ENCODE measurements at regions not wholly inside any gene's neighbourhood (a gene's known extent, or its start where the extent isn't known, plus 50 kb on each side); places are given as distances from the start of the nearest gene placed in this dataset.
A peak's percentile ranks its signal among the peaks of the same experiment; 100 is the strongest.
"Not testable (repeated sequence)": the region's sequence is repeated elsewhere in the genome, so short reads cannot be mapped to it uniquely, and the experiment has no call there.

- DNase-seq = no peak
These were observed 95.3 kb upstream of the CARD11 start for GRCh38 chr7:3138997-3139396.

GRCh38 chr7:3140834-3141233 is 97.2 kb upstream of the CARD11 start:
- DNase-seq = no peak

GRCh38 chr7:3141326-3141725 is 97.7 kb upstream of the CARD11 start:
- no peak for DNase-seq

- DNase-seq = no peak
These were observed 100.5 kb upstream of the CARD11 start for GRCh38 chr7:3143869-3144775.

GRCh38 chr7:3144776-3145125 is 101.1 kb upstream of the CARD11 start:
- not testable (repeated sequence) for DNase-seq

- DNase-seq = no peak
These were observed 103.0 kb upstream of the CARD11 start for GRCh38 chr7:3146571-3147226.

- not testable (repeated sequence) for DNase-seq
These were observed 104.8 kb upstream of the CARD11 start for GRCh38 chr7:3148471-3148870.

- DNase-seq = no peak
These were observed 105.7 kb upstream of the CARD11 start for GRCh38 chr7:3149231-3149995.

- DNase-seq = no peak
These were observed 106.4 kb upstream of the CARD11 start for GRCh38 chr7:3150027-3150426.

GRCh38 chr7:3151784-3152183 is 108.1 kb upstream of the CARD11 start:
- no peak for DNase-seq

- no peak for DNase-seq
These were observed 109.0 kb upstream of the CARD11 start for GRCh38 chr7:3152714-3153113.

GRCh38 chr7:3153118-3153517 is 109.5 kb upstream of the CARD11 start:
- DNase-seq = no peak

- DNase-seq = no peak
These were observed 110.7 kb upstream of the CARD11 start for GRCh38 chr7:3154317-3154716.

- peak; percentile 65 for DNase-seq
These were observed 111.3 kb upstream of the CARD11 start for GRCh38 chr7:3154881-3155494.

GRCh38 chr7:3156508-3156907 is 112.8 kb upstream of the CARD11 start:
- no peak for DNase-seq

GRCh38 chr7:3157566-3158287 is 114.1 kb upstream of the CARD11 start:
- DNase-seq = no peak

GRCh38 chr7:3158341-3158760 is 114.7 kb upstream of the CARD11 start:
- no peak for DNase-seq

- DNase-seq = no peak
These were observed 115.4 kb upstream of the CARD11 start for GRCh38 chr7:3159039-3159438.

- DNase-seq = no peak
These were observed 115.8 kb upstream of the CARD11 start for GRCh38 chr7:3159445-3159844.

- DNase-seq = not testable (repeated sequence)
These were observed 116.3 kb upstream of the CARD11 start for GRCh38 chr7:3159926-3160325.

GRCh38 chr7:3162289-3162688 is 118.6 kb upstream of the CARD11 start:
- no peak for DNase-seq

- not testable (repeated sequence) for DNase-seq
These were observed 119.1 kb upstream of the CARD11 start for GRCh38 chr7:3162798-3163197.

All from activated CD8-positive, alpha-beta memory T cell treated with anti-CD3 and anti-CD28 coated beads, Interleukin-2, amount 50 U/mL, for 4 hours (primary cell).